ENCODE measurements at regions not wholly inside any gene's neighbourhood (a gene's known extent, or its start where the extent isn't known, plus 50 kb on each side); places are given as distances from the start of the nearest gene placed in this dataset.

DNA sequence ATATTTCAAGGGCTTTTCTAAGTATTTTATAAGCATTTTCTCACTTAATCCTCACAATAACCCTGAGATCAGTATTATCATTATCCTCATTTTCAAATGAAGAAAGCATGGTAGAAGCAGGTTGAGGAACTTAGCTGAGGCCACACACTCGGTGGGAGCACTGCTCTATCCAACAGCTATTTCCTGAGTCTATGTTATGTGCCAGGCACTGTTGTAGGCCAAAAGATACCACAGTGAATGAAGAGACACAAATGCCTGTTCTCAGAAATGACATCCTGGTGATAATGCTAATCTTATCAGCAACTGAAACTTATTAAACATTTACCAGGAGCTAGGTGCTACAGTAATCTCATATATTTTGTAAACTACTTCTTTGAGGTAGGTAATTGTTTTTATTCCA, 553.9 kb upstream of the ARGLU1 start:
- TF ChIP-seq EZH2 (IDR thresholded peaks at IDR 0.05; ENCODE audit: borderline replicate concordance, low read depth, low read length, poor library complexity, severe bottlenecking): no peak
- TF ChIP-seq, protein P1, sequence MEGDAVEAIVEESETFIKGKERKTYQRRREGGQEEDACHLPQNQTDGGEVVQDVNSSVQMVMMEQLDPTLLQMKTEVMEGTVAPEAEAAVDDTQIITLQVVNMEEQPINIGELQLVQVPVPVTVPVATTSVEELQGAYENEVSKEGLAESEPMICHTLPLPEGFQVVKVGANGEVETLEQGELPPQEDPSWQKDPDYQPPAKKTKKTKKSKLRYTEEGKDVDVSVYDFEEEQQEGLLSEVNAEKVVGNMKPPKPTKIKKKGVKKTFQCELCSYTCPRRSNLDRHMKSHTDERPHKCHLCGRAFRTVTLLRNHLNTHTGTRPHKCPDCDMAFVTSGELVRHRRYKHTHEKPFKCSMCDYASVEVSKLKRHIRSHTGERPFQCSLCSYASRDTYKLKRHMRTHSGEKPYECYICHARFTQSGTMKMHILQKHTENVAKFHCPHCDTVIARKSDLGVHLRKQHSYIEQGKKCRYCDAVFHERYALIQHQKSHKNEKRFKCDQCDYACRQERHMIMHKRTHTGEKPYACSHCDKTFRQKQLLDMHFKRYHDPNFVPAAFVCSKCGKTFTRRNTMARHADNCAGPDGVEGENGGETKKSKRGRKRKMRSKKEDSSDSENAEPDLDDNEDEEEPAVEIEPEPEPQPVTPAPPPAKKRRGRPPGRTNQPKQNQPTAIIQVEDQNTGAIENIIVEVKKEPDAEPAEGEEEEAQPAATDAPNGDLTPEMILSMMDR (conservative IDR thresholded peaks at IDR 0.05; ENCODE audit: low read depth, low read length): no peak

Data from A673 (cell line).